Keratinocyte (primary cell): ENCODE measurements at regions not wholly inside any gene's neighbourhood (a gene's known extent, or its start where the extent isn't known, plus 50 kb on each side); places are given as distances from the start of the nearest gene placed in this dataset.

Source experiments
- DNase-seq: peaks from one replicate; pipeline ENCODE4 v3.0.0-alpha.2; 2011; ENCODE audit warnings: low read depth, missing footprints, low spot score
- FAIRE-seq: peaks from 2 replicates; lab custom pipeline; 2011; peaks lifted over from hg19 to GRCh38; lab: Jason Lieb, UNC
- H2AFZ ChIP-seq: 2 replicates; pipeline ENCODE4 v1.6.0; 2012; ENCODE audit warnings: low read length, control low read depth, inconsistent platforms; ENCODE audit not compliant: control insufficient read depth
- H3K27ac ChIP-seq: 2 replicates; pipeline ENCODE4 v1.5.1; 2011; ENCODE audit warnings: low read length; ENCODE audit not compliant: control insufficient read depth, insufficient read depth
- H3K27me3 ChIP-seq: 3 replicates; pipeline ENCODE4 v1.6.0; 2011; ENCODE audit warnings: low read length; ENCODE audit not compliant: control insufficient read depth, insufficient read depth; ENCODE audit errors: extremely low read depth
- H3K36me3 ChIP-seq, 2 experiments: 2 replicates in 1 of 2; 3 replicates in 1 of 2; pipeline ENCODE4 v1.5.1; 2011; ENCODE audit warnings: low read length in 2 of 2, mild to moderate bottlenecking in 1 of 2; ENCODE audit not compliant: control insufficient read depth in 2 of 2, insufficient read depth in 2 of 2; ENCODE audit errors: extremely low read depth in 1 of 2
- H3K4me1 ChIP-seq: 3 replicates; pipeline ENCODE4 v1.5.1; 2011; ENCODE audit warnings: low read length; ENCODE audit not compliant: control insufficient read depth, insufficient read depth; ENCODE audit errors: extremely low read depth
- H3K4me2 ChIP-seq: 3 replicates; pipeline ENCODE4 v1.6.0; 2011; ENCODE audit warnings: low read depth, low read length; ENCODE audit not compliant: control insufficient read depth, insufficient read depth; ENCODE audit errors: extremely low read depth
- H3K4me3 ChIP-seq, 3 experiments: fragments of 200-600 bp in 1 of 3; sonication (generic) in 1 of 3; 2 replicates in 2 of 3; 3 replicates in 1 of 3; pipeline ENCODE4 v1.5.1; 2011 to 2016; ENCODE audit warnings: low read length in 3 of 3, mild to moderate bottlenecking in 3 of 3, control low read depth in 2 of 3, inconsistent platforms in 1 of 3, low read depth in 1 of 3, mixed read lengths in 1 of 3, mixed run types in 1 of 3, moderate library complexity in 1 of 3; ENCODE audit not compliant: control insufficient read depth in 2 of 3, insufficient read depth in 2 of 3; ENCODE audit errors: extremely low read depth in 1 of 3
- H3K79me2 ChIP-seq: 2 replicates; pipeline ENCODE4 v1.6.0; 2012; ENCODE audit warnings: low read length; ENCODE audit not compliant: control insufficient read depth, insufficient read depth
- H3K9ac ChIP-seq: 3 replicates; pipeline ENCODE4 v1.6.0; 2011; ENCODE audit warnings: low read length; ENCODE audit not compliant: control insufficient read depth, insufficient read depth; ENCODE audit errors: extremely low read depth
- H3K9me1 ChIP-seq: 3 replicates; pipeline ENCODE4 v1.6.0; 2011; ENCODE audit warnings: low read length; ENCODE audit not compliant: control insufficient read depth, insufficient read depth; ENCODE audit errors: extremely low read depth
- H3K9me3 ChIP-seq: 2 replicates; pipeline ENCODE4 v1.5.1; 2012; ENCODE audit warnings: low read depth, low read length; ENCODE audit not compliant: control insufficient read depth
- H4K20me1 ChIP-seq: 3 replicates; pipeline ENCODE4 v1.6.0; 2011; ENCODE audit warnings: low read length; ENCODE audit not compliant: control insufficient read depth, insufficient read depth; ENCODE audit errors: extremely low read depth
- EZH2 ChIP-seq: IDR thresholded peaks from one replicate; pipeline ENCODE4 v1.6.1; 2012; ENCODE audit warnings: inconsistent platforms, mild to moderate bottlenecking, low read length, moderate library complexity
- dilution Hi-C: fragments of 300-500 bp; cut with MboI; formaldehyde crosslinking; loops from one replicate; pipeline ENCODE4 v1.7.0; 2020; ENCODE audit warnings: low sequenced_read_pairs; ENCODE audit not compliant: extremely low pct_ligation_motif_present
- TF ChIP-seq, protein P1 (sequence below), 3 experiments: IDR thresholded peaks in 1 of 3; conservative IDR thresholded peaks in 1 of 3; optimal IDR thresholded peaks in 1 of 3; 2 replicates in 2 of 3; 3 replicates in 1 of 3; pipeline versions ENCODE3 to v1.5.1; 2011; ENCODE audit warnings: low read length in 3 of 3, mild to moderate bottlenecking in 3 of 3, moderate library complexity in 2 of 3, control low read depth in 1 of 3, inconsistent platforms in 1 of 3; ENCODE audit not compliant: insufficient read depth in 2 of 3; ENCODE audit errors: extremely low read depth in 1 of 3

GRCh38 chr5:135720191-135720590 is 114.3 kb upstream of the SLC25A48 start:
- dilution Hi-C loops, result loop anchor here (10.0 kb wide), 1 partner anchor 115 kb away; the partner anchor contains the start of gene SLC25A48
- FAIRE-seq (no peak), DNase-seq (no peak)
- TF ChIP-seq, protein P1, sequence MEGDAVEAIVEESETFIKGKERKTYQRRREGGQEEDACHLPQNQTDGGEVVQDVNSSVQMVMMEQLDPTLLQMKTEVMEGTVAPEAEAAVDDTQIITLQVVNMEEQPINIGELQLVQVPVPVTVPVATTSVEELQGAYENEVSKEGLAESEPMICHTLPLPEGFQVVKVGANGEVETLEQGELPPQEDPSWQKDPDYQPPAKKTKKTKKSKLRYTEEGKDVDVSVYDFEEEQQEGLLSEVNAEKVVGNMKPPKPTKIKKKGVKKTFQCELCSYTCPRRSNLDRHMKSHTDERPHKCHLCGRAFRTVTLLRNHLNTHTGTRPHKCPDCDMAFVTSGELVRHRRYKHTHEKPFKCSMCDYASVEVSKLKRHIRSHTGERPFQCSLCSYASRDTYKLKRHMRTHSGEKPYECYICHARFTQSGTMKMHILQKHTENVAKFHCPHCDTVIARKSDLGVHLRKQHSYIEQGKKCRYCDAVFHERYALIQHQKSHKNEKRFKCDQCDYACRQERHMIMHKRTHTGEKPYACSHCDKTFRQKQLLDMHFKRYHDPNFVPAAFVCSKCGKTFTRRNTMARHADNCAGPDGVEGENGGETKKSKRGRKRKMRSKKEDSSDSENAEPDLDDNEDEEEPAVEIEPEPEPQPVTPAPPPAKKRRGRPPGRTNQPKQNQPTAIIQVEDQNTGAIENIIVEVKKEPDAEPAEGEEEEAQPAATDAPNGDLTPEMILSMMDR (optimal IDR thresholded peaks at IDR 0.05 in 1 of 3, IDR thresholded peaks at IDR 0.05 in 1 of 3, conservative IDR thresholded peaks at IDR 0.05 in 1 of 3; ENCODE audit: extremely low read depth in 1 of 3, insufficient read depth in 2 of 3, low read length in 3 of 3), result no peak
- no peak for TF ChIP-seq EZH2
- Histone ChIP-seq H2AFZ (no peak overlapping the region), H3K27me3 (no peaks in the 10 kb centered on the region), H3K4me3 (no peak overlapping the region), H3K4me1 (peaks cover 19% of the 10 kb centered on the region), H3K4me2 (no peak overlapping the region), H3K27ac (no peak overlapping the region), H3K79me2 (no peaks in the 10 kb centered on the region), H4K20me1 (no peaks in the 10 kb centered on the region), H3K9me3 (no peaks in the 10 kb centered on the region), H3K9me1 (no peaks in the 10 kb centered on the region), H3K36me3 (no peaks in the 10 kb centered on the region), H3K9ac (no peak overlapping the region)

DNA sequence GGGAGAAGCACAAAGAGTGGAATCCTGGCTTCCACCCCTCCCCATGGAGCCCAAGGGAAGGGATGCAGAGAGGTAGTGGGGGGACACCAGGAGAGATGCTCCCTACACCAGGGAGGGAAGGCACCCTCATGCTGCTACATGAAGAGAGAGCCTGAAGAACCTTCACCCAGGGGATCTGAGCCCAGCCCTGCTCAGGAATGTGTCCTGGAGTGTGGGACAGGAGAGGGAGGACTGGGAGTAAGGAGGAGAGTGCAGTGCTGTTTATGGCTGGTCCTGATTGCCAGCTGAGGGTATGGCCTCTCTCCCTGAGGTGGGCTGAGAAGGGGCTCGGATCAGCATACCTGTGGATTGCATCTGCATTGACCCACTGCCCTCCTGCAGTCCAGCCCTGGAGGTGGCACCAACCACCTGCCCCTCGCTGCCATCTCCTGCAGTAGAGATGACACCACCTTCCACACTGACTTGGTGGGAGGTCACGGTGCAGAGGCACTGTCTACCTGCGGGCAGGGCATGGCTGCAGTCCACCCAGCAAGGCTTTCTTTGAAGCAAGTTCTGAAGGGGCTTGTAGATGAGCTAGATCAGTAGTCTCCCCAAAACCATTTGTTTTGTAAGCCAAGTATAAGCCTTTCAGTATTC is 114.9 kb upstream of the SLC25A48 start:
- Histone ChIP-seq H3K4me2 (no peak overlapping the region), H3K9me1 (no peaks in the 10 kb centered on the region), H3K9me3 (no peaks in the 10 kb centered on the region), H3K36me3 (no peaks in the 10 kb centered on the region), H2AFZ (no peak overlapping the region), H3K27me3 (no peaks in the 10 kb centered on the region), H3K27ac (no peak overlapping the region), H3K4me1 (peaks cover 23% of the 10 kb centered on the region), H3K9ac (no peak overlapping the region), H3K4me3 (no peak overlapping the region), H4K20me1 (no peaks in the 10 kb centered on the region), H3K79me2 (no peaks in the 10 kb centered on the region)
- FAIRE-seq (no peak), DNase-seq (no peak)
- TF ChIP-seq, protein P1 (optimal IDR thresholded peaks at IDR 0.05 in 1 of 3, IDR thresholded peaks at IDR 0.05 in 1 of 3, conservative IDR thresholded peaks at IDR 0.05 in 1 of 3; ENCODE audit: extremely low read depth in 1 of 3, insufficient read depth in 2 of 3, low read length in 3 of 3), result no peak
- TF ChIP-seq EZH2, result no peak
- dilution Hi-C loops, result loop anchor here (10.0 kb wide), 1 partner anchor 115 kb away; the partner anchor contains the start of gene SLC25A48
